ENCODE measurements at regions not wholly inside any gene's neighbourhood (a gene's known extent, or its start where the extent isn't known, plus 50 kb on each side); places are given as distances from the start of the nearest gene placed in this dataset.

GRCh38 chr9:1431461-1431860, 381.3 kb downstream of the DMRT2 start:
- H3K9ac ChIP-seq (ENCODE audit: low read depth, low read length), result no peak overlapping the region

GRCh38 chr9:1434052-1434767, 384.1 kb downstream of the DMRT2 start:
- Histone ChIP-seq H3K9me3 (replicated peaks; ENCODE audit: low read length) (no peaks in the 10 kb centered on the region), H3K4me1 (ENCODE audit: control insufficient read depth, insufficient read depth, low read length) (no peaks in the 10 kb centered on the region), H3K4me3 (ENCODE audit: low read length) (no peak overlapping the region), H3K4me2 (ENCODE audit: low read length) (no peak overlapping the region), H3K27me3 (ENCODE audit: control insufficient read depth, insufficient read depth, low read length) (peaks cover under 1% of the 10 kb centered on the region), H3K9ac (ENCODE audit: low read depth, low read length) (no peak overlapping the region), H3K36me3 (ENCODE audit: insufficient read depth, low read length) (no peaks in the 10 kb centered on the region)

More at GRCh38 chr9:1431461-1431860, 381.3 kb downstream of the DMRT2 start:
- H3K9me3 ChIP-seq (replicated peaks; ENCODE audit: low read length), result no peaks in the 10 kb centered on the region
- no peak overlapping the region for H3K4me2 ChIP-seq (ENCODE audit: low read length)
- H3K27me3 ChIP-seq (ENCODE audit: control insufficient read depth, insufficient read depth, low read length), result peaks cover 3% of the 10 kb centered on the region
- no peak overlapping the region for H3K4me3 ChIP-seq (ENCODE audit: low read length)
- no peaks in the 10 kb centered on the region for H3K36me3 ChIP-seq (ENCODE audit: insufficient read depth, low read length)
- H3K4me1 ChIP-seq (ENCODE audit: control insufficient read depth, insufficient read depth, low read length), result no peaks in the 10 kb centered on the region

GRCh38 chr9:1434811-1435210, 384.7 kb downstream of the DMRT2 start:
- Histone ChIP-seq H3K9ac (ENCODE audit: low read depth, low read length) (no peak overlapping the region), H3K36me3 (ENCODE audit: insufficient read depth, low read length) (no peaks in the 10 kb centered on the region), H3K9me3 (replicated peaks; ENCODE audit: low read length) (no peaks in the 10 kb centered on the region), H3K4me1 (ENCODE audit: control insufficient read depth, insufficient read depth, low read length) (no peaks in the 10 kb centered on the region), H3K4me3 (ENCODE audit: low read length) (no peak overlapping the region), H3K27me3 (ENCODE audit: control insufficient read depth, insufficient read depth, low read length) (no peaks in the 10 kb centered on the region), H3K4me2 (ENCODE audit: low read length) (no peak overlapping the region)

- Histone ChIP-seq H3K9me3 (replicated peaks; ENCODE audit: low read length) (no peaks in the 10 kb centered on the region), H3K4me1 (ENCODE audit: control insufficient read depth, insufficient read depth, low read length) (no peaks in the 10 kb centered on the region), H3K27me3 (ENCODE audit: control insufficient read depth, insufficient read depth, low read length) (peaks cover 5% of the 10 kb centered on the region), H3K4me3 (ENCODE audit: low read length) (no peak overlapping the region), H3K4me2 (ENCODE audit: low read length) (no peak overlapping the region), H3K36me3 (ENCODE audit: insufficient read depth, low read length) (no peaks in the 10 kb centered on the region), H3K9ac (ENCODE audit: low read depth, low read length) (no peak overlapping the region)
Measured at GRCh38 chr9:1440256-1440655, 390.1 kb downstream of the DMRT2 start.

- H3K36me3 ChIP-seq (ENCODE audit: insufficient read depth, low read length), result no peaks in the 10 kb centered on the region
- H3K4me2 ChIP-seq (ENCODE audit: low read length), result no peak overlapping the region
- peaks cover 10% of the 10 kb centered on the region for H3K27me3 ChIP-seq (ENCODE audit: control insufficient read depth, insufficient read depth, low read length)
- no peaks in the 10 kb centered on the region for H3K9me3 ChIP-seq (replicated peaks; ENCODE audit: low read length)
- no peak overlapping the region for H3K4me3 ChIP-seq (ENCODE audit: low read length)
- H3K4me1 ChIP-seq (ENCODE audit: control insufficient read depth, insufficient read depth, low read length), result no peaks in the 10 kb centered on the region
- H3K9ac ChIP-seq (ENCODE audit: low read depth, low read length), result no peak overlapping the region
Measured at GRCh38 chr9:1442105-1442504, 391.9 kb downstream of the DMRT2 start.

GRCh38 chr9:1443450-1443849, 393.3 kb downstream of the DMRT2 start:
- Histone ChIP-seq H3K4me3 (ENCODE audit: low read length) (no peak overlapping the region), H3K36me3 (ENCODE audit: insufficient read depth, low read length) (no peaks in the 10 kb centered on the region), H3K9me3 (replicated peaks; ENCODE audit: low read length) (no peaks in the 10 kb centered on the region), H3K9ac (ENCODE audit: low read depth, low read length) (no peak overlapping the region), H3K27me3 (ENCODE audit: control insufficient read depth, insufficient read depth, low read length) (peaks cover 10% of the 10 kb centered on the region), H3K4me1 (ENCODE audit: control insufficient read depth, insufficient read depth, low read length) (no peaks in the 10 kb centered on the region), H3K4me2 (ENCODE audit: low read length) (no peak overlapping the region)

GRCh38 chr9:1446671-1447070, 396.5 kb downstream of the DMRT2 start:
- Histone ChIP-seq H3K4me2 (ENCODE audit: low read length) (no peak overlapping the region), H3K36me3 (ENCODE audit: insufficient read depth, low read length) (no peaks in the 10 kb centered on the region), H3K27me3 (ENCODE audit: control insufficient read depth, insufficient read depth, low read length) (peaks cover 10% of the 10 kb centered on the region), H3K9me3 (replicated peaks; ENCODE audit: low read length) (no peaks in the 10 kb centered on the region), H3K4me1 (ENCODE audit: control insufficient read depth, insufficient read depth, low read length) (no peaks in the 10 kb centered on the region), H3K4me3 (ENCODE audit: low read length) (no peak overlapping the region), H3K9ac (ENCODE audit: low read depth, low read length) (no peak overlapping the region)

- Histone ChIP-seq H3K27me3 (ENCODE audit: control insufficient read depth, insufficient read depth, low read length) (peaks cover 21% of the 10 kb centered on the region), H3K4me3 (ENCODE audit: low read length) (no peak overlapping the region), H3K4me1 (ENCODE audit: control insufficient read depth, insufficient read depth, low read length) (peaks cover 3% of the 10 kb centered on the region), H3K4me2 (ENCODE audit: low read length) (no peak overlapping the region), H3K9ac (ENCODE audit: low read depth, low read length) (no peak overlapping the region), H3K36me3 (ENCODE audit: insufficient read depth, low read length) (no peaks in the 10 kb centered on the region), H3K9me3 (replicated peaks; ENCODE audit: low read length) (no peaks in the 10 kb centered on the region)
Measured at GRCh38 chr9:1453636-1454035, 403.5 kb downstream of the DMRT2 start.

- Histone ChIP-seq H3K36me3 (ENCODE audit: insufficient read depth, low read length) (no peaks in the 10 kb centered on the region), H3K4me2 (ENCODE audit: low read length) (no peak overlapping the region), H3K9me3 (replicated peaks; ENCODE audit: low read length) (no peaks in the 10 kb centered on the region), H3K27me3 (ENCODE audit: control insufficient read depth, insufficient read depth, low read length) (peaks cover 21% of the 10 kb centered on the region), H3K4me1 (ENCODE audit: control insufficient read depth, insufficient read depth, low read length) (peaks cover 3% of the 10 kb centered on the region), H3K9ac (ENCODE audit: low read depth, low read length) (no peak overlapping the region), H3K4me3 (ENCODE audit: low read length) (no peak overlapping the region)
Measured at GRCh38 chr9:1454211-1454610, 404.1 kb downstream of the DMRT2 start.

- Histone ChIP-seq H3K4me1 (ENCODE audit: control insufficient read depth, insufficient read depth, low read length) (peaks cover 3% of the 10 kb centered on the region), H3K9ac (ENCODE audit: low read depth, low read length) (no peak overlapping the region), H3K36me3 (ENCODE audit: insufficient read depth, low read length) (no peaks in the 10 kb centered on the region), H3K4me2 (ENCODE audit: low read length) (no peak overlapping the region), H3K9me3 (replicated peaks; ENCODE audit: low read length) (no peaks in the 10 kb centered on the region), H3K4me3 (ENCODE audit: low read length) (no peak overlapping the region), H3K27me3 (ENCODE audit: control insufficient read depth, insufficient read depth, low read length) (peaks cover 21% of the 10 kb centered on the region)
Measured at GRCh38 chr9:1454616-1455347, 404.6 kb downstream of the DMRT2 start.

- peaks cover 21% of the 10 kb centered on the region for H3K27me3 ChIP-seq (ENCODE audit: control insufficient read depth, insufficient read depth, low read length)
- H3K9me3 ChIP-seq (replicated peaks; ENCODE audit: low read length), result no peaks in the 10 kb centered on the region
- H3K4me2 ChIP-seq (ENCODE audit: low read length), result no peak overlapping the region
Measured at GRCh38 chr9:1455766-1456165, 405.6 kb downstream of the DMRT2 start.

More at GRCh38 chr9:1455766-1456165, 405.6 kb downstream of the DMRT2 start:
- no peak overlapping the region for H3K4me3 ChIP-seq (ENCODE audit: low read length)
- peaks cover 3% of the 10 kb centered on the region for H3K4me1 ChIP-seq (ENCODE audit: control insufficient read depth, insufficient read depth, low read length)
- no peak overlapping the region for H3K9ac ChIP-seq (ENCODE audit: low read depth, low read length)
- H3K36me3 ChIP-seq (ENCODE audit: insufficient read depth, low read length), result no peaks in the 10 kb centered on the region
